A673 (cell line): ENCODE measurements at regions not wholly inside any gene's neighbourhood (a gene's known extent, or its start where the extent isn't known, plus 50 kb on each side); places are given as distances from the start of the nearest gene placed in this dataset.

Experiments used
- BruUV-seq: library from RNA; stranded (reverse); fragments of 400-500 nt; replicated peaks from 2 replicates; lab custom pipeline; 2021; lab: Mats Ljungman, UMichigan
- CTCF ChIA-PET: fragments of 300-600 bp; sonication (Branson Sonifier 250); formaldehyde crosslinking; loops from one replicate; lab custom pipeline; 2022; ENCODE audit warnings: antibody characterized with exemption; lab: Charles Lee
- POLR2A ChIA-PET: fragments of 300-600 bp; sonication (Branson Sonifier 250); formaldehyde crosslinking; loops from one replicate; lab custom pipeline; 2022; ENCODE audit warnings: antibody characterized with exemption; ENCODE audit not compliant: low non-redundant PET; lab: Charles Lee
- DNase-seq: peaks from one replicate; pipeline ENCODE4 v3.0.0-alpha.2; 2015; ENCODE audit warnings: low spot score
- H3K27ac ChIP-seq: fragments of 200-600 bp; sonication (generic); 2 replicates; pipeline ENCODE4 v1.5.1; 2016; ENCODE audit warnings: mixed run types, low read depth, mild to moderate bottlenecking, mixed read lengths, antibody characterized with exemption, low read length; ENCODE audit not compliant: poor library complexity, severe bottlenecking
- H3K27me3 ChIP-seq: fragments of 200-600 bp; sonication (generic); replicated peaks from 2 replicates; pipeline ENCODE4 v1.6.1; 2017; ENCODE audit warnings: mixed run types, low read depth, mild to moderate bottlenecking, mixed read lengths, antibody characterized with exemption, low read length; ENCODE audit not compliant: insufficient read depth, poor library complexity
- H3K36me3 ChIP-seq: fragments of 200-600 bp; sonication (generic); 2 replicates; pipeline ENCODE4 v1.6.1; 2016; ENCODE audit warnings: mixed run types, mild to moderate bottlenecking, mixed read lengths, antibody characterized with exemption, low read length; ENCODE audit not compliant: insufficient read depth, poor library complexity, severe bottlenecking
- H3K4me1 ChIP-seq: fragments of 200-600 bp; sonication (generic); 2 replicates; pipeline ENCODE4 v1.6.1; 2017; ENCODE audit warnings: mixed run types, mild to moderate bottlenecking, mixed read lengths, antibody characterized with exemption, low read length; ENCODE audit not compliant: insufficient read depth, poor library complexity, severe bottlenecking
- H3K4me3 ChIP-seq: fragments of 200-600 bp; sonication (generic); 2 replicates; pipeline ENCODE4 v1.5.1; 2016; ENCODE audit warnings: low read depth, mixed run types, mild to moderate bottlenecking, mixed read lengths, low read length; ENCODE audit not compliant: poor library complexity, severe bottlenecking
- H3K9me3 ChIP-seq: fragments of 200-600 bp; sonication (generic); 2 replicates; pipeline ENCODE4 v1.6.1; 2016; ENCODE audit warnings: mixed run types, low read depth, mild to moderate bottlenecking, mixed read lengths, antibody characterized with exemption, low read length; ENCODE audit not compliant: poor library complexity, severe bottlenecking
- CTCF ChIP-seq: fragments of 300-800, 200-600 bp; sonication (generic); conservative IDR thresholded peaks from 2 replicates; pipeline ENCODE4 v1.5.1; 2017; ENCODE audit warnings: low read depth, mild to moderate bottlenecking, antibody characterized with exemption, low read length, moderate library complexity, mixed read lengths
- EZH2 ChIP-seq: fragments of 200-600 bp; sonication (generic); IDR thresholded peaks from 2 replicates; pipeline ENCODE4 v1.6.1; 2017; ENCODE audit warnings: borderline replicate concordance, low read depth, mild to moderate bottlenecking, mixed read lengths, antibody characterized with exemption, low read length; ENCODE audit not compliant: poor library complexity, severe bottlenecking
- intact Hi-C: fragments of 100-400 bp; cut with micrococcal nuclease; formaldehyde crosslinking; loops from one replicate; pipeline ENCODE4 v1.10.0; 2022; ENCODE audit not compliant: unreplicated experiment

- ChIA-PET POLR2A (no interaction called here), CTCF (no interaction called here)
- no peak for DNase-seq
- no TSS peak for BruUV-seq
- no peaks in the 10 kb centered on the region for H3K4me1 ChIP-seq
- H3K4me3 ChIP-seq: no peak overlapping the region
- intact Hi-C loops: no loop called here
- H3K9me3 ChIP-seq: no peaks in the 10 kb centered on the region
- TF ChIP-seq CTCF: no peak
- TF ChIP-seq EZH2: no peak
- peaks cover 6% of the 10 kb centered on the region for H3K27me3 ChIP-seq
- no peak overlapping the region for H3K27ac ChIP-seq
- H3K36me3 ChIP-seq: no peaks in the 10 kb centered on the region
Measured at GRCh38 chr11:93952082-93952780, 68.9 kb upstream of the HEPHL1 start.

GRCh38 chr11:93957397-93957952 lies 63.7 kb upstream of the HEPHL1 start:
- ChIA-PET POLR2A (no interaction called here), CTCF (no interaction called here)
- no peaks in the 10 kb centered on the region for H3K36me3 ChIP-seq
- intact Hi-C loops: no loop called here
- TF ChIP-seq EZH2 (no peak), CTCF (no peak)
- H3K27me3 ChIP-seq: peaks cover 38% of the 10 kb centered on the region
- no peak for DNase-seq
- H3K27ac ChIP-seq: no peak overlapping the region
- H3K4me3 ChIP-seq: no peak overlapping the region
- no TSS peak for BruUV-seq
- H3K4me1 ChIP-seq: no peaks in the 10 kb centered on the region
- H3K9me3 ChIP-seq: no peaks in the 10 kb centered on the region

GRCh38 chr11:93958991-93959390 lies 62.2 kb upstream of the HEPHL1 start:
- no peak for DNase-seq
- ChIA-PET CTCF (no interaction called here), POLR2A (no interaction called here)

More at GRCh38 chr11:93958991-93959390, 62.2 kb upstream of the HEPHL1 start:
- Histone ChIP-seq H3K36me3 (no peaks in the 10 kb centered on the region), H3K9me3 (no peaks in the 10 kb centered on the region), H3K27me3 (peaks cover 35% of the 10 kb centered on the region), H3K4me3 (no peak overlapping the region), H3K27ac (no peak overlapping the region), H3K4me1 (no peaks in the 10 kb centered on the region)
- no TSS peak for BruUV-seq
- intact Hi-C loops: no loop called here
- no peak for TF ChIP-seq EZH2
- TF ChIP-seq CTCF: no peak
